ENCODE measurements at regions not wholly inside any gene's neighbourhood (a gene's known extent, or its start where the extent isn't known, plus 50 kb on each side); places are given as distances from the start of the nearest gene placed in this dataset.

DNA sequence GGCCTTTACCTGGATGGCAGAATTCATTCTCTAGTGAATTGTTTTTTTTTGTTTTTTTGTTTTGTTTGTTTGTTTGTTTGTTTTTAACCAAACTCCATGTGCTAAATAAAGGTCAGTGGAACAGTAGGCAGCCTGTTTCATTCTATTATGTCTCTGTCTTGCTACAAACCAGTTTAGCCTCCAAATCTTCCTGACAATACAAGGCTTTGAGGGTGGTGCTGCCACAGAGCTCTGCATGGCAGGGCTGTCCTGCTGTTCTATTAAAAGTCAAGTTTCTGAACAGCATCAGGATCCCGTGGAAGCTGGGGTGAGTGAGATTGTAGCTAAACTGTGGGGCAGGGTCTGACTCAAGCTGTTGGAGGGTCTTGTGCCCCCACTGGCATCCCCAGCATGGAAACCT, 144.1 kb upstream of the MAST4 start:
- Histone ChIP-seq H3K4me1 (ENCODE audit: control insufficient read depth in 2 of 3, insufficient read depth in 2 of 3, low read depth in 1 of 3, low read length in 3 of 3) (peaks cover 0 to 3% (median 0%) of the 10 kb centered on the region in 3 donors), H3K27me3 (ENCODE audit: control insufficient read depth, insufficient read depth, low read length) (no peaks in the 10 kb centered on the region), H3K9ac (ENCODE audit: low read length in 3 of 3) (no peak overlapping the region), H3K27ac (ENCODE audit: low read depth in 2 of 2, low read length in 2 of 2) (no peak overlapping the region), H3K9me3 (ENCODE audit: control insufficient read depth in 2 of 3, insufficient read depth in 1 of 3, low read length in 3 of 3) (no peaks in the 10 kb centered on the region), H3K36me3 (ENCODE audit: control insufficient read depth in 2 of 3, insufficient read depth in 3 of 3, low read length in 3 of 3) (no peaks in the 10 kb centered on the region), H3K4me3 (ENCODE audit: low read length in 3 of 3) (no peak overlapping the region)
- TF ChIP-seq, protein P1, sequence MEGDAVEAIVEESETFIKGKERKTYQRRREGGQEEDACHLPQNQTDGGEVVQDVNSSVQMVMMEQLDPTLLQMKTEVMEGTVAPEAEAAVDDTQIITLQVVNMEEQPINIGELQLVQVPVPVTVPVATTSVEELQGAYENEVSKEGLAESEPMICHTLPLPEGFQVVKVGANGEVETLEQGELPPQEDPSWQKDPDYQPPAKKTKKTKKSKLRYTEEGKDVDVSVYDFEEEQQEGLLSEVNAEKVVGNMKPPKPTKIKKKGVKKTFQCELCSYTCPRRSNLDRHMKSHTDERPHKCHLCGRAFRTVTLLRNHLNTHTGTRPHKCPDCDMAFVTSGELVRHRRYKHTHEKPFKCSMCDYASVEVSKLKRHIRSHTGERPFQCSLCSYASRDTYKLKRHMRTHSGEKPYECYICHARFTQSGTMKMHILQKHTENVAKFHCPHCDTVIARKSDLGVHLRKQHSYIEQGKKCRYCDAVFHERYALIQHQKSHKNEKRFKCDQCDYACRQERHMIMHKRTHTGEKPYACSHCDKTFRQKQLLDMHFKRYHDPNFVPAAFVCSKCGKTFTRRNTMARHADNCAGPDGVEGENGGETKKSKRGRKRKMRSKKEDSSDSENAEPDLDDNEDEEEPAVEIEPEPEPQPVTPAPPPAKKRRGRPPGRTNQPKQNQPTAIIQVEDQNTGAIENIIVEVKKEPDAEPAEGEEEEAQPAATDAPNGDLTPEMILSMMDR (IDR thresholded peaks at IDR 0.05; ENCODE audit: borderline replicate concordance, extremely low read depth, insufficient read depth) = no peak
- intact Hi-C loops (cut with DNase I) = no loop called here
- DNase-seq = no peak
- FAIRE-seq = no peak

DNA sequence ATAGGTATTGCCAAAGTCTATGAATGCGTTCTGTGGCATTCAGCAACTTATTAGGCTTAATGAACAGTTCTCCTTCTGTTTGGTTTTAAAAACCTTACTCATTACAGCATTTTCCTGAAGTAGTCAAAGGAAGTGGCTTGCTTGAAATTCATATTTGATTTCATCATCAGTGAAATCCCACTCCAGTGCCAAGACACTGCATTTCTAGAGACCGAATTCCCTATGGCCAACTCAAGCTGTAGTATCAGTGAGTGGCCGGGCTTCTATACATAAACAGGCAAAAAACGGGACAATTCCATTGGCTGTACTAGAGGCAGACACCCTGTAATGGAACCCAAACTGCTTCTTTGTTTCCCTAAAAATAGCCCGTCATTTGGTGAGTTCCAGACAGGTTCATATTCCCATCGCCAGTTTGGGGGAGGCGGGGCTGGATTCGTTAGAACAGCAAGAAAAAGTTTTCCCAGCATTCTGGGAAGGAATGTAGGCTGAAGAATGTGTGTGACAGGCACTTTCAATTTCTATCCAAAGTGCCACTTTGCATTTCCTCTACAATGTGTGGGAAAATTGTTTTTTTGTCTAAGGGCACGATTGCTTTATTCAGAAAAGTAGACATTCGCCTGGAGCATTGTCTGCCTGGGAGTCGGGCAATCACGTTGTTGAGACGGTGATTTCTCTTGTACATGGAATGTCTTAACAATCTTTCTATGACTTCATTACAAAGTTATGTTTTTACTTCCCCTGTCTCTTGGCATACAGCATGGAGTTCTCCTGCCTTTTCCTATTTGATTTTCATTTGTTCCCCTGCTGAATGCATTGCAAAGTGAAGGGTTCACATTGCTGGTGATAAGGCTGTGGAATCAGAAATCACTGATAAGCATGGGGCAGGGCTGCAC, 141.8 kb upstream of the MAST4 start:
- H3K9me3 ChIP-seq (ENCODE audit: control insufficient read depth in 2 of 3, insufficient read depth in 1 of 3, low read length in 3 of 3) = no peaks in the 10 kb centered on the region
- H3K9ac ChIP-seq (ENCODE audit: low read length in 3 of 3) = no peak overlapping the region
- H3K27ac ChIP-seq (ENCODE audit: low read depth in 2 of 2, low read length in 2 of 2) = no peak overlapping the region
- H3K27me3 ChIP-seq (ENCODE audit: control insufficient read depth, insufficient read depth, low read length) = no peaks in the 10 kb centered on the region
- H3K4me3 ChIP-seq (ENCODE audit: low read length in 3 of 3) = peak overlapping the region in 1 of 3 donors; percentile 3
- FAIRE-seq (no peak), DNase-seq (peak in 1 of 5 donors; percentile 8)
- no peaks in the 10 kb centered on the region for H3K36me3 ChIP-seq (ENCODE audit: control insufficient read depth in 2 of 3, insufficient read depth in 3 of 3, low read length in 3 of 3)
- intact Hi-C loops (cut with DNase I) = no loop called here
- TF ChIP-seq, protein P1 (IDR thresholded peaks at IDR 0.05; ENCODE audit: borderline replicate concordance, extremely low read depth, insufficient read depth) = no peak
- H3K4me1 ChIP-seq (ENCODE audit: control insufficient read depth in 2 of 3, insufficient read depth in 2 of 3, low read depth in 1 of 3, low read length in 3 of 3) = peaks cover 0 to 3% (median 0%) of the 10 kb centered on the region in 3 donors

GRCh38 chr5:66459728-66460127, 136.5 kb upstream of the MAST4 start:
- no peak for FAIRE-seq
- no peak overlapping the region for H3K27ac ChIP-seq (ENCODE audit: low read depth in 2 of 2, low read length in 2 of 2)
- DNase-seq = no peak
- no peaks in the 10 kb centered on the region for H3K36me3 ChIP-seq (ENCODE audit: control insufficient read depth in 2 of 3, insufficient read depth in 3 of 3, low read length in 3 of 3)
- H3K4me1 ChIP-seq (ENCODE audit: control insufficient read depth in 2 of 3, insufficient read depth in 2 of 3, low read depth in 1 of 3, low read length in 3 of 3) = peaks cover 0 to 2% (median 0%) of the 10 kb centered on the region in 3 donors
- intact Hi-C loops (cut with DNase I) = no loop called here
- TF ChIP-seq, protein P1 (IDR thresholded peaks at IDR 0.05; ENCODE audit: borderline replicate concordance, extremely low read depth, insufficient read depth) = no peak
- no peaks in the 10 kb centered on the region for H3K27me3 ChIP-seq (ENCODE audit: control insufficient read depth, insufficient read depth, low read length)
- no peak overlapping the region for H3K4me3 ChIP-seq (ENCODE audit: low read length in 3 of 3)
- no peak overlapping the region for H3K9ac ChIP-seq (ENCODE audit: low read length in 3 of 3)
- H3K9me3 ChIP-seq (ENCODE audit: control insufficient read depth in 2 of 3, insufficient read depth in 1 of 3, low read length in 3 of 3) = no peaks in the 10 kb centered on the region
